ENCODE measurements at regions not wholly inside any gene's neighbourhood (a gene's known extent, or its start where the extent isn't known, plus 50 kb on each side); places are given as distances from the start of the nearest gene placed in this dataset.

- TF ChIP-seq TAF15 (IDR thresholded peaks at IDR 0.05; ENCODE audit: low read depth, low read length): no peak
- no peak for TF ChIP-seq RNF219 (CRISPR knock-in tag; IDR thresholded peaks at IDR 0.05)
- TF ChIP-seq GABPA (tag; conservative IDR thresholded peaks at IDR 0.05; ENCODE audit: low read depth): no peak
- TF ChIP-seq CHCHD3 (CRISPR knock-in tag; IDR thresholded peaks at IDR 0.05): no peak
- no peak for TF ChIP-seq CHD1 (IDR thresholded peaks at IDR 0.05; ENCODE audit: low read length)
- no peak for TF ChIP-seq POLR2AphosphoS2 (IDR thresholded peaks at IDR 0.05; ENCODE audit: low read length)
- TF ChIP-seq KDM5B (IDR thresholded peaks at IDR 0.05; ENCODE audit: insufficient replicate concordance, low read depth, low read length): no peak
- TF ChIP-seq POLR2AphosphoS5 (IDR thresholded peaks at IDR 0.05; ENCODE audit: control insufficient read depth, insufficient read depth, low read depth, low read length): no peak
Observed at GRCh38 chr10:112898540-112899390, 51.3 kb upstream of the TCF7L2 start.

Data from K562 (cell line).